DMS114 treated with DMSO at 0.1 percent for 48 hours (cell line): ENCODE measurements at regions not wholly inside any gene's neighbourhood (a gene's known extent, or its start where the extent isn't known, plus 50 kb on each side); places are given as distances from the start of the nearest gene placed in this dataset.

Experiments used
- DNase-seq: peaks from one replicate; lab custom pipeline; 2025; ENCODE audit not compliant: unreplicated experiment; lab: John Stamatoyannopoulos, UW

DNA sequence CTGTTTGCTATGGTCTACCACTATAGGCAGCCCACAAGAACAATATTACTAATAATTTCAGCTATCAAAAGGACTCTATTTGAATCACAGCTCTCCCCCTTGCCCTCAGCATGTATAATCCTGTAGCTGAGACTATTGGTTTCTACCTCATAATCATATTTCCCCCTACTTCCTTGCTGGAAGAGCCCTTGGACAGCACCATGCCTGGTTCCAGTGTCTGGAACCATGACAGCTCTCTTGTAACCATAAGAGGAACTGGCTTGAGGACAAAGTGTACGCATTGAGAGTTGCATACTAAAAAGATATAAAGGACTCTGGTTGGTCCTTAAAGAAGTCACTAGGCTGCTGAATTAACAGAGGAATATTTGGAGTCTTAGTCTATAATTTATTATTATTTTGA is 110.7 kb upstream of the ZRANB2 start:
- DNase-seq, result no peak

DNA sequence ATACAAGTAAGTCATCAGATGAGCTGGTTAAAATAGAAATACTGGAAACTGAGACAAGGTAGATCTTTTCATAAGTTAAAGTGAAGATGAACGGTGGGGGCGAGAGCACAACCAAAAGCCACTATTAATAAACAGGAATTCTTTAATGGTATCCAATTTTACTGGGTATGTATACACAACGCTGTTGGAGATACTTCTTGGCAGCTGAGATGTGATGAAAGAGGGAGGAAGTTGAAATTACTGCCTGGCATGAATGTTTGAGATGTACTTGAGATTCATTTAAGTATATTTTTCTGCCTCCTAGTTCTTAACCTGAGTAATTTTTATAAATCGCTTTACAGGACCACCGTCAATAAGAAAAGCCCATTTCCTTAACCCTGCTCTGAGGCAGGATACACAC is 110.0 kb upstream of the ZRANB2 start:
- no peak for DNase-seq

DNA sequence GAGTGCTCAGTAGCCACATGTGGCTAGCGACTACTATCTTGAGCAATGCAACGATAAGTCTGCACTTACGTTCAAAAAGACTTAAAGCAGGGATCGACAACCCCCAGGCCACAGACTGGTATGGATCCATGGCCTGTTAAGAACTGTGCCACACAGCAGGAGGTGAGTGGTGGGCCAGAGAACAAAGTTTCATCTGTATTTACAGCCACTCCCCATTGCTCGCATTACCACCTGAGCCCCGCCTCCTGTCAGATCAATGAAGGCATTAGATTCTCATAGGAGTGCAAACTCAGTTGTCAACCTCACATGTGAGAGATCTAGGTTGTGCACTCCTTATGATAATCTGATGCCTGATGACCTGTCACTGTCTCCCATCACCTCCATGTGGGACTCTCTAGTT is 103.6 kb upstream of the ZRANB2 start:
- no peak for DNase-seq

DNA sequence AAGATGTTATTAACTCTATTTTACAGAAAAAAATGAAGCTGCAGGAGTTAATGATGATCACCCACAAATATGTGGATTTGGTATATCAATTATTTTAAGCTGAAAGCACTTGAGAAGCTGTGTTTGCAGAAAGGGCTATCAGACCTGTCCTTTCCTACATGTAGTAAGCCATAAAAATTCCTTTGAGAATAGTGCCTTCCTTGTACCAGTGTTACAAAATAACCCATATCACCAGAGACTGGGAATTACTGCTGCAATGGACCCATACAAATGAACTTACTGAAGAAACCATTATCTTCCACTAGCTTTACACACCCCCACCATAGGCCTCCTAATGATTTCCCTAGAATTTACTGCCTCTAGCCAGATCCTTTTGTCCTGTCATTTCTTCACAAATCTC is 99.2 kb upstream of the ZRANB2 start:
- no peak for DNase-seq

DNA sequence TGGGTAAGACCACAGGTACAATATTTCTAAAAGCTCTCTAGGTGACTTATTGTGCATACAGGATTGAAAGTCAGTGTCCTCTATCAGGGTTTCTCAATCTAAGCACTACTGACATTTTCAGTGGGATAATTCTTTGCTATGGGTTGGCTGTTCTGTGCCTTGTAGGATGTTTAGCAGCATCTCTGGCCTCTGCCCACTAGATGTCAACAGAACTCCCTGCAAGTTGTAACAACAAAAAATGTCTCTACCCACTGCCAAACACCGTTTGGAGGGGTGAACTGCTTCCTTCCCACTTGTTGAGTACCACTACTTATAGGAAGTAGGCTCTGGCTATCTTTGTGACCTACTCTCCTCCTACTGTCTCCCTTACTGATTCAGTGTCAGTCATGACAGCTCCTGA is 90.1 kb upstream of the ZRANB2 start:
- no peak for DNase-seq

DNA sequence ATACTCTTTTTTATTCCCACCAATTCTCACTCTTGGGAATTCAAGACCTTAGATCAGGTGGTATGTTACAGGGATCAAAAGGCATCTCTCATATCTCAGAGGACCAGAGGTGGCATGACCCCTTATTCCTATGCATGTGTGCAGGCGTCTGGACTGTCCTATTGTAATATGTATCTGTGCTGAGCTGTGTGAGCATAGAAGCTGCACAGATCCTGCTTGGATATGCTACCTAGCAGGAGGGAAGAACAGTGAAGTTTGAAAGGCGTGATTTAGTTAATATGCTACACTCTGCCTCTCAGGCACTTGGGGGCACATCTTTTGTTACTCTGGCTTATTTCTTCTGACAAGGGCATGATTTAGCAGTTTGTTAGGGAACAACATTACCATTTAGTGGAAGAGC is 86.7 kb upstream of the ZRANB2 start:
- no peak for DNase-seq

DNA sequence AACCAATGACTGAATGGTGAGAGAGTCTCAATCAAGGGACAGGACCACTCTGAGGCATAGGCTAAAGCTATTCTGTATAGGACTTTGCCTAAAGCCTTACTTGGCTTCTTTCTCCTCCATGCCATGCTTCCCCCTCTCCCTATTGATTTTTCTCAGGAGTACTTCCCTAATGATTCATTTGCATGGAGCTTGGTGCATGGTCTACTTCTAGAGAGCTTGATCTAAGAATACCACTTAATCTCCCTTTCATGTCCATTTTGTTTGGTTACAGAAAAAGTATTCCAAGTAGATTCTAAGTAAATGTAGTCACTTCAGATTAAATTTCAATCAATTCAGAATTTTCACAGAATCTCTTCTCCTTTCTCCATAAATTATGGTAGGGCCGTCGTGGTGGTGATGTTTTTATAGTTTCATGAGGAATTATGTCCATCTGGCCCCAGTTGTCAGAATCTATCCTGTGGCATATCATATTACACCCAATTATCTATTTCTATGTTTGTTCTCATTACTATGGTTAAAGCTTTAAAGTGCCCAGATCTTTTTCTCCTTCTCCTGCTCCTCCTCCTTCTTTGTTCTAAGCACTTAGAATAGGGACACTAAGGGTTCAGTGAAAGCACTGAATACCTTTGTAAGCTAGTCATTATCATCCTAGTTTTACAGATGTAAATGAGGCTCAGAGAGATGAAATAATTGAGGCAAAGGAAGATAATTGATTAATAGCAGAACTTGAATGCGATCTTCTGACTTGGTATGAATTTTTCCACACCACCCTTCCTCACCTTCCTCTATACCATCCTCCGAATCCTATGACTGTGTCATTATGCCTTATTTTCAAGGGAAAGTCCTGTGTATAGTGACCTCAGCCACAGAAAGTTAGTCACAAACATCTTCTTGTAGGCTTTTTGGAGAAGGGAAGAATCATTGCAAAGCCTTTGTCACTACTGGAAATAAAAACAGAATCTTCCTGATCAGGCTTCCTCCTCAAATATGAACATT is 85.6 kb upstream of the ZRANB2 start:
- no peak for DNase-seq

DNA sequence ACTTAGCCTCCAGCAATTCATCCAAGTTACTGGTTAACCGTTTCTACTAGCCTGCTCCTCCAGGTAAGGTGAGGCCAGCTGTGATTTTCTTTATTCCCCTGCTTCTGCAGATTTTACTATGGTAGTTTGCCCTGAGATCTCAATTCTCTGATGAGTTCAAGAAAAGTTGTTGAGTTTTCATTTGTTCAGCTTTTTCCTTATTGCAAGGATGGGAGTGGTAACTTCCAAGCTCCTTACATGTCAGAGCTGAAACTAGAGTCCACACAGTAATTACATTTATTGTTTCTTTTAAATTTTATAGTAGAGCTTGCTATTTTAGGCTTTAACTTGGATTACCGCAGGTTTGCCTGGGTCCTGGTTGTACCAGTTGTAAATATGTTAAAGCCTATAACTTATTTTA is 76.9 kb upstream of the ZRANB2 start:
- no peak for DNase-seq

DNA sequence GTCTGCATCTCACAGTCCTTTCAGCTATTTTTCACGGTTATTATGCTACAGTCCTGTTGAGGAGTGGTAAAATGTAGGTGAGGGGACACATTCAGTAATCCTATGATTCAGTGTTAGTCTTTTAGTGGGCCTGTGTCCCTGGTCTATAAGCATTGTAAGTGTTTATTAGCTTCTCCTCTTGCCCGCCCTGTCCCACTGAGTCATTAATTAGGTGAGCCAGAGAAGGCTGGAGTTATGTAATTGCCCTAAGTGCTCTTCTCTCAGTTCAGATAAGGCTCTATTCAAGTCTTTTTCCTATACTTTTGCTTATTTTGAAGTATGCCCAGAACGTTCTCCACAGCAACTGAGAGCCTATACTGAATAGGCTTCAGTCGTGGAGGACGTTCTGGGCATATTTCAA is 76.3 kb upstream of the ZRANB2 start:
- DNase-seq, result no peak

DNA sequence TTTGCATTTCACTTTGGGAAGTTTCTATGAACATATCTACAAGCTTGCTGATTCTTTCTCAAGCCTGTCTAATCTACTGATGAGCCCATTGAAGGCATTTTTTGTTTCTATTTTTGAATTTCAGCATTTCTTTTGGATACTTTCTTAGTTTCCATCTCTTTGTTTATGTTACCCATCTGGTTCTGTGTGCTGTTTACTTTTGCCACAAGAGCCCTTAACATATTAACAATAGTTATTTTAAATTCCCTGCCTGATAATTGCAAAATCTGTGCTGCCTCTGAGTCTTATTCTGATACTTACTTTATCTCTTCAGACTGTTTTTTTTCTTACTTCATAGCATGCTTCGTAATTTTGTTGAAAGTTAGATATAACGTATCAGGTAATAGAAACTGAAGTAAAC is 75.8 kb upstream of the ZRANB2 start:
- DNase-seq, result no peak

DNA sequence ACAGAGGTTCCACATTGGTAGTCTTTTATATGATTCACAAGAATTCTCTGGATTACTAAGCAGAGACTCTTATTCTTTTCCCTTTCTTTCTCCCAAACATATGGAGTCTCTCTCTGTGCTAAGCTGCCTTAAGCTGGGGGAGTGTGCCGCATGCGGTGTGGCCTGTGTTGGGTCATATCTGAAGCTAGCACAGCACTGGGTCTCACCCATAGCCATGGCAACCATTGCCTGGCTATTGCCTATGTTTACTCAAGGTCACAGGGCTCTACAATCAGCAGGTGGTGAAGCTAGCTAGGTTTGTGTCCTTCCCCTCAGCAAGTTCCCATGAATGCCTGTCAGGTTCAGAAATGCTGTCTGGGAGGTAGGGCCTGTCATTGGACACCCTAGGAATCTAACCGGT is 73.6 kb upstream of the ZRANB2 start:
- DNase-seq, result no peak

DNA sequence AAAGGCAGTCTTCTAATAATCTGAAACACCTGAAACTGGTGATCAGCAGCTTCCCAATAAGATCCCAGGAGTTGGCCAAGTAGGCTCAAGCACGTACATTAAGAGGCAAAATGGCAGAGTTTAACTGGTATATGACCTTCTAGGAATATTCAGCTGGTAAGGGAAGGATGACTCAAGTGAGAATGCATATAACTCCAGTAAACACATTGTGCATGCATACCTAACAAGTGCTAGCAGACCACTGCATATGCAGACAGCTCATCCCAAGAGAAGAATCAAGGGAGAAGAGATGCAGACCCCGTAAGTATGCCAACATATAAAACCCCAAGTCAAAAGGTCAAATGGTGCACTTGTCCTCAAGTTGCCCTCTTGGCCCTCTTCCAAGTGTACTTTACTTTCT is 73.0 kb upstream of the ZRANB2 start:
- DNase-seq, result no peak

DNA sequence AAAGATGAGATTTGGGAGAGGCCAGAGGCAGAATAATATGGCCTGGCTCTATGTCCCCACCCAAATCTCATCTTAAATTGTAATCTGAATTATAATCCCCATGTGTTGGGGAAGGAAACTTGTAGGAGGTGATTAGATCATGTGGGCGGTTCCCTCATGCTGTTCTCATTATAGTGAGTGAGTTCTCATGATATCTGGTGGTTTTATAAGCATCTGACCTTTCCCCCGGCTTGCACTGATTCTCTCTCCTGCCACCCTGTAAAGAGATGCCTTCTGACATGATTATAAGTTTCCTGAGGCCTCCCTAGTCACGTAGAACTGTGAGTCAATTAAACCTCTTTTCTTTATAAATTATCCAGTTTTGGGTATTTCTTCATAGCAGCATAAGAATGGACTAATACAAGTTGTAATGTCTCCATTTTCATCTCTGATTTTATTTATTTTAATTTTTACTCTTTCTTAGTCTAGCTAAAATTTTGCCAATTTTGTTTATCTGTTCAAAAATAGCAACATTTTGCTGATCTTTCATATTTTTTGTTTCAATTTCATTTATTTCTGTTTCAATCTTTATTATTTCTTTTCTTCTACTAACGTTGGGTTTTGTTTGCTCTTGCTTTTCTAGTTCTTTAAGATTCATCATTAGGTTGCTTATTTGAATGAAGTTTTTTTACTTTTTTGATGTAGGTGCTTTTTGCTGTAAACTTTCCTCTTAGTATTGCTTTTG is 67.0 kb upstream of the ZRANB2 start:
- DNase-seq, result no peak

DNA sequence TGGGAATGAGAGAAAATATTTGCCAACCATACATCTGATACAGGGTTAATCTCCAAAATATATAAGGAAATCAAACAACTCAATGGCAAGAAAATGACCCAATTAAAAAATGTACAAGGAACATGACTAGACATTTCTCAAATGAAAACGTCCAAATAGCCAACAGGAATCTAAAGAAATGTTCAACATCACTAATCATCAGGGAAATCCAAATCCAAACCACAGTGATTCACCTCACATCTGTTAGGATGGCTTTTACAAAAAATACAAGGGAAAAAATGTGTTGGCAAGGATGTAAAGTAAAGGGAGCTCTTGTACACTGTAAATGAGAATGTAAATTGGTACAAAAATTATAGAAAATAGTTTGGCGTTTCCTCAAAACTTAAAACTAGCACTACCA is 54.7 kb upstream of the ZRANB2 start:
- no peak for DNase-seq
